ENCODE measurements at regions not wholly inside any gene's neighbourhood (a gene's known extent, or its start where the extent isn't known, plus 50 kb on each side); places are given as distances from the start of the nearest gene placed in this dataset.

DNA sequence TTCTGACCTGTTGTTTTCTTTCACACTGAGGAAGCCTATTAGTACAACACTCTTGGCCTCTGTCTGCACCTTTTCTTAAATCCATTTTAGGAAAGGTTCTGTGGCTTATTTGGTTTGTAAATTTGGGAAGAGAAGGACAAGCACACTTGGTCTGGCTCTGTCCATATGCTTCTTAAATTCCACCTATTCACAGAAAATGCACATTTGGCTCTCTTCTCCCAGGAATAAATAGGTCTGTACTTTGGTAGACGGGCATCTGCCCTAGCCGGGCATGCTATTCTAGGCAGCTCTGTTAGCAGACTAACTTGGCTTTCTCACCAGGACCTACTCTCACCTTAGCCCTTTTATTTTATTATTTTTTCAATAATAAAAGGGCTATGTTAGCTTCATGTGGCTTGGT, 1211.8 kb upstream of the SLC39A10 start (continued):
- no peak for TF ChIP-seq NR3C1 (CRISPR knock-in tag; conservative IDR thresholded peaks at IDR 0.05; ENCODE audit: low read depth)

DNA sequence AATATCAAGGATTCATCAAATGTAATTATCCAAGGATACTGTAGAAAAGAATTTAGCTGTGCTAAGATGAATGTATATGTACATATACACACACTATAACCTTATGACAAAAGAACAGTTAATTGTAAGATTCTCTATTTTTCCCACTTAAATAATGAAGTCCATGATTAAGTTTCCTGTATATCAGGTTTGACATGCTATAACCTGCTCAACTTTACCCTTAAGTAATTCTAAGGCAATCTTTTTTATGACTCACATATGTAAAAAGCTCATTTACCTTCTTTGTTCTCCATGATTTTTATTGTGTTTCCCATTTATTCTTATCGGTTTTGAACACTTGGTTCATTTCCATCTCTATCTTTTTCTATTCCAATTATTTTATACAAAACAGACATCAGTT, 1213.1 kb upstream of the SLC39A10 start:
- no peak for DNase-seq (ENCODE audit: low spot score)
- Mint-ChIP-seq H3K27me3 (ENCODE audit: low read depth) (no peaks in the 10 kb centered on the region), H3K27ac (no peak overlapping the region), H3K36me3 (no peaks in the 10 kb centered on the region), H3K4me1 (no peaks in the 10 kb centered on the region), H3K9me3 (peaks cover 15% of the 10 kb centered on the region), H3K4me3 (no peak overlapping the region)
- no peak for ATAC-seq
- TF ChIP-seq SP1 (CRISPR knock-in tag; conservative IDR thresholded peaks at IDR 0.05) (no peak), SMAD4 (CRISPR knock-in tag; IDR thresholded peaks at IDR 0.05) (no peak), CBFB (CRISPR knock-in tag; IDR thresholded peaks at IDR 0.05; ENCODE audit: low read depth) (no peak), ZNF396 (CRISPR knock-in tag; IDR thresholded peaks at IDR 0.05; ENCODE audit: borderline replicate concordance) (no peak), ZNF121 (CRISPR knock-in tag; IDR thresholded peaks at IDR 0.05) (no peak), JAZF1 (CRISPR knock-in tag; IDR thresholded peaks at IDR 0.05) (no peak), NR1H2 (CRISPR knock-in tag; IDR thresholded peaks at IDR 0.05) (no peak), NFYB (CRISPR knock-in tag; conservative IDR thresholded peaks at IDR 0.05; ENCODE audit: low read depth) (no peak)
- TF ChIP-seq, protein P1, sequence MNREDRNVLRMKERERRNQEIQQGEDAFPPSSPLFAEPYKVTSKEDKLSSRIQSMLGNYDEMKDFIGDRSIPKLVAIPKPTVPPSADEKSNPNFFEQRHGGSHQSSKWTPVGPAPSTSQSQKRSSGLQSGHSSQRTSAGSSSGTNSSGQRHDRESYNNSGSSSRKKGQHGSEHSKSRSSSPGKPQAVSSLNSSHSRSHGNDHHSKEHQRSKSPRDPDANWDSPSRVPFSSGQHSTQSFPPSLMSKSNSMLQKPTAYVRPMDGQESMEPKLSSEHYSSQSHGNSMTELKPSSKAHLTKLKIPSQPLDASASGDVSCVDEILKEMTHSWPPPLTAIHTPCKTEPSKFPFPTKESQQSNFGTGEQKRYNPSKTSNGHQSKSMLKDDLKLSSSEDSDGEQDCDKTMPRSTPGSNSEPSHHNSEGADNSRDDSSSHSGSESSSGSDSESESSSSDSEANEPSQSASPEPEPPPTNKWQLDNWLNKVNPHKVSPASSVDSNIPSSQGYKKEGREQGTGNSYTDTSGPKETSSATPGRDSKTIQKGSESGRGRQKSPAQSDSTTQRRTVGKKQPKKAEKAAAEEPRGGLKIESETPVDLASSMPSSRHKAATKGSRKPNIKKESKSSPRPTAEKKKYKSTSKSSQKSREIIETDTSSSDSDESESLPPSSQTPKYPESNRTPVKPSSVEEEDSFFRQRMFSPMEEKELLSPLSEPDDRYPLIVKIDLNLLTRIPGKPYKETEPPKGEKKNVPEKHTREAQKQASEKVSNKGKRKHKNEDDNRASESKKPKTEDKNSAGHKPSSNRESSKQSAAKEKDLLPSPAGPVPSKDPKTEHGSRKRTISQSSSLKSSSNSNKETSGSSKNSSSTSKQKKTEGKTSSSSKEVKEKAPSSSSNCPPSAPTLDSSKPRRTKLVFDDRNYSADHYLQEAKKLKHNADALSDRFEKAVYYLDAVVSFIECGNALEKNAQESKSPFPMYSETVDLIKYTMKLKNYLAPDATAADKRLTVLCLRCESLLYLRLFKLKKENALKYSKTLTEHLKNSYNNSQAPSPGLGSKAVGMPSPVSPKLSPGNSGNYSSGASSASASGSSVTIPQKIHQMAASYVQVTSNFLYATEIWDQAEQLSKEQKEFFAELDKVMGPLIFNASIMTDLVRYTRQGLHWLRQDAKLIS (CRISPR knock-in tag; IDR thresholded peaks at IDR 0.05; ENCODE audit: borderline replicate concordance): no peak
- TF ChIP-seq, protein P2, sequence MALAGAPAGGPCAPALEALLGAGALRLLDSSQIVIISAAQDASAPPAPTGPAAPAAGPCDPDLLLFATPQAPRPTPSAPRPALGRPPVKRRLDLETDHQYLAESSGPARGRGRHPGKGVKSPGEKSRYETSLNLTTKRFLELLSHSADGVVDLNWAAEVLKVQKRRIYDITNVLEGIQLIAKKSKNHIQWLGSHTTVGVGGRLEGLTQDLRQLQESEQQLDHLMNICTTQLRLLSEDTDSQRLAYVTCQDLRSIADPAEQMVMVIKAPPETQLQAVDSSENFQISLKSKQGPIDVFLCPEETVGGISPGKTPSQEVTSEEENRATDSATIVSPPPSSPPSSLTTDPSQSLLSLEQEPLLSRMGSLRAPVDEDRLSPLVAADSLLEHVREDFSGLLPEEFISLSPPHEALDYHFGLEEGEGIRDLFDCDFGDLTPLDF (CRISPR knock-in tag; IDR thresholded peaks at IDR 0.05): no peak
- CTCF ChIA-PET: no interaction called here
- POLR2A ChIA-PET: no interaction called here

DNA sequence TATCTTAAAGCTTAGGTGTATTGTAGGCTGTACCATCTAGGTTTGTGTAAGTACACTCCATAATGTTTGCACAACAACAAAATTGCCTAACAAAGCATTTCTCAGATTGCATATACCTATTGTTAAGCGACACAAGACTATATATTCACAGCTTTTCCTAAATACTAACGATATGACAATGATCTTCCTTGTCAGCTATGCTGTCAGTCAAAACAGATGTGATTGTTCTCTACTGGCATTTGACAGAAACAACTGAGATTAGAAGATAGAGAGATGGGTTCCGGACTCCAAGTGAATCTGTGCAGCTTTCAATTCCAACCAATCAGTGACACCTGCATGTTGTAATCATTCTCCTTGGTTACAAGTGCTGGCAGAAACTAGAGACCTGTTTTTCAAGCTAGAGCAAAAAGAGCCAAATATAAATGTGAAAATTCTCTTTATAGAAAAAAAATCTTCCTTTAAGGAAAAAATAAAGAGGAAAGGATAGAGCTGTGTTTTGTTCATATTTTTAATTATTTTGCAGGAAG, 1232.3 kb upstream of the SLC39A10 start:
- no peaks in the 10 kb centered on the region for H3K27me3 Mint-ChIP-seq (ENCODE audit: low read depth)
- ATAC-seq: no peak
- H3K36me3 Mint-ChIP-seq: no peaks in the 10 kb centered on the region
- TF ChIP-seq SMAD3 (CRISPR knock-in tag; IDR thresholded peaks at IDR 0.05; ENCODE audit: borderline replicate concordance) (no peak), KAT7 (CRISPR knock-in tag; IDR thresholded peaks at IDR 0.05; ENCODE audit: borderline replicate concordance) (no peak), JAZF1 (CRISPR knock-in tag; IDR thresholded peaks at IDR 0.05) (no peak)
- H3K27ac Mint-ChIP-seq: no peak overlapping the region
- ChIA-PET POLR2A (no interaction called here), CTCF (no interaction called here)
- H3K4me1 Mint-ChIP-seq: no peaks in the 10 kb centered on the region
- no peaks in the 10 kb centered on the region for H3K9me3 Mint-ChIP-seq
- H3K4me3 Mint-ChIP-seq: no peak overlapping the region
- DNase-seq (ENCODE audit: low spot score): no peak

DNA sequence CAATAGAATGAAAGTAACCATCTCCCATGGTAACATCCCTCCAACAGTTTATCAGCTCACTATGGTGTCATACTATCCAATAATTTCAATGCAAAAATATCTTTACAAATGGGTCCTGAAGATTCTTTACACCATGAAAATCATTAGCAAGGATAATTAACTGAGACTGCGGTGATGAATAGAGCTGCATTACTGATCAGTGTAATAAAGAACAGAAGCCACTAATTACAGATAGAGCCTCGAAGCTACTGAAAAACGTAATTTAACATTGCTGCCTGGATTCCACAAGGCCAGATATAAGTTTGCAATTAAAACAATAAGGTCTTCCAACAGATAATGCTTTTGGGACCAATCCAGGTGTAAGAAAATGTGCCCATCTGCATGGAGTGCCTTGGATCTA, 1245.8 kb upstream of the SLC39A10 start:
- Mint-ChIP-seq H3K9me3 (no peaks in the 10 kb centered on the region), H3K27ac (no peak overlapping the region), H3K36me3 (no peaks in the 10 kb centered on the region), H3K4me3 (no peak overlapping the region), H3K4me1 (no peaks in the 10 kb centered on the region), H3K27me3 (ENCODE audit: low read depth) (no peaks in the 10 kb centered on the region)
- DNase-seq (ENCODE audit: low spot score) (no peak), ATAC-seq (no peak)
- ChIA-PET POLR2A (no interaction called here), CTCF (no interaction called here)
- TF ChIP-seq, protein P3, sequence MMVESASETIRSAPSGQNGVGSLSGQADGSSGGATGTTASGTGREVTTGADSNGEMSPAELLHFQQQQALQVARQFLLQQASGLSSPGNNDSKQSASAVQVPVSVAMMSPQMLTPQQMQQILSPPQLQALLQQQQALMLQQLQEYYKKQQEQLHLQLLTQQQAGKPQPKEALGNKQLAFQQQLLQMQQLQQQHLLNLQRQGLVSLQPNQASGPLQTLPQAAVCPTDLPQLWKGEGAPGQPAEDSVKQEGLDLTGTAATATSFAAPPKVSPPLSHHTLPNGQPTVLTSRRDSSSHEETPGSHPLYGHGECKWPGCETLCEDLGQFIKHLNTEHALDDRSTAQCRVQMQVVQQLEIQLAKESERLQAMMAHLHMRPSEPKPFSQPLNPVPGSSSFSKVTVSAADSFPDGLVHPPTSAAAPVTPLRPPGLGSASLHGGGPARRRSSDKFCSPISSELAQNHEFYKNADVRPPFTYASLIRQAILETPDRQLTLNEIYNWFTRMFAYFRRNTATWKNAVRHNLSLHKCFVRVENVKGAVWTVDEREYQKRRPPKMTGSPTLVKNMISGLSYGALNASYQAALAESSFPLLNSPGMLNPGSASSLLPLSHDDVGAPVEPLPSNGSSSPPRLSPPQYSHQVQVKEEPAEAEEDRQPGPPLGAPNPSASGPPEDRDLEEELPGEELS (CRISPR knock-in tag; IDR thresholded peaks at IDR 0.05): no peak
- TF ChIP-seq, protein P4, sequence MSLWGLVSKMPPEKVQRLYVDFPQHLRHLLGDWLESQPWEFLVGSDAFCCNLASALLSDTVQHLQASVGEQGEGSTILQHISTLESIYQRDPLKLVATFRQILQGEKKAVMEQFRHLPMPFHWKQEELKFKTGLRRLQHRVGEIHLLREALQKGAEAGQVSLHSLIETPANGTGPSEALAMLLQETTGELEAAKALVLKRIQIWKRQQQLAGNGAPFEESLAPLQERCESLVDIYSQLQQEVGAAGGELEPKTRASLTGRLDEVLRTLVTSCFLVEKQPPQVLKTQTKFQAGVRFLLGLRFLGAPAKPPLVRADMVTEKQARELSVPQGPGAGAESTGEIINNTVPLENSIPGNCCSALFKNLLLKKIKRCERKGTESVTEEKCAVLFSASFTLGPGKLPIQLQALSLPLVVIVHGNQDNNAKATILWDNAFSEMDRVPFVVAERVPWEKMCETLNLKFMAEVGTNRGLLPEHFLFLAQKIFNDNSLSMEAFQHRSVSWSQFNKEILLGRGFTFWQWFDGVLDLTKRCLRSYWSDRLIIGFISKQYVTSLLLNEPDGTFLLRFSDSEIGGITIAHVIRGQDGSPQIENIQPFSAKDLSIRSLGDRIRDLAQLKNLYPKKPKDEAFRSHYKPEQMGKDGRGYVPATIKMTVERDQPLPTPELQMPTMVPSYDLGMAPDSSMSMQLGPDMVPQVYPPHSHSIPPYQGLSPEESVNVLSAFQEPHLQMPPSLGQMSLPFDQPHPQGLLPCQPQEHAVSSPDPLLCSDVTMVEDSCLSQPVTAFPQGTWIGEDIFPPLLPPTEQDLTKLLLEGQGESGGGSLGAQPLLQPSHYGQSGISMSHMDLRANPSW (CRISPR knock-in tag; conservative IDR thresholded peaks at IDR 0.05; ENCODE audit: low read depth): no peak
- TF ChIP-seq ELF4 (CRISPR knock-in tag; IDR thresholded peaks at IDR 0.05; ENCODE audit: low read depth) (no peak), MYBL2 (CRISPR knock-in tag; IDR thresholded peaks at IDR 0.05) (no peak)
- TF ChIP-seq, protein P5, sequence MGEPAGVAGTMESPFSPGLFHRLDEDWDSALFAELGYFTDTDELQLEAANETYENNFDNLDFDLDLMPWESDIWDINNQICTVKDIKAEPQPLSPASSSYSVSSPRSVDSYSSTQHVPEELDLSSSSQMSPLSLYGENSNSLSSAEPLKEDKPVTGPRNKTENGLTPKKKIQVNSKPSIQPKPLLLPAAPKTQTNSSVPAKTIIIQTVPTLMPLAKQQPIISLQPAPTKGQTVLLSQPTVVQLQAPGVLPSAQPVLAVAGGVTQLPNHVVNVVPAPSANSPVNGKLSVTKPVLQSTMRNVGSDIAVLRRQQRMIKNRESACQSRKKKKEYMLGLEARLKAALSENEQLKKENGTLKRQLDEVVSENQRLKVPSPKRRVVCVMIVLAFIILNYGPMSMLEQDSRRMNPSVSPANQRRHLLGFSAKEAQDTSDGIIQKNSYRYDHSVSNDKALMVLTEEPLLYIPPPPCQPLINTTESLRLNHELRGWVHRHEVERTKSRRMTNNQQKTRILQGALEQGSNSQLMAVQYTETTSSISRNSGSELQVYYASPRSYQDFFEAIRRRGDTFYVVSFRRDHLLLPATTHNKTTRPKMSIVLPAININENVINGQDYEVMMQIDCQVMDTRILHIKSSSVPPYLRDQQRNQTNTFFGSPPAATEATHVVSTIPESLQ (CRISPR knock-in tag; IDR thresholded peaks at IDR 0.05): no peak
- TF ChIP-seq, protein P6, sequence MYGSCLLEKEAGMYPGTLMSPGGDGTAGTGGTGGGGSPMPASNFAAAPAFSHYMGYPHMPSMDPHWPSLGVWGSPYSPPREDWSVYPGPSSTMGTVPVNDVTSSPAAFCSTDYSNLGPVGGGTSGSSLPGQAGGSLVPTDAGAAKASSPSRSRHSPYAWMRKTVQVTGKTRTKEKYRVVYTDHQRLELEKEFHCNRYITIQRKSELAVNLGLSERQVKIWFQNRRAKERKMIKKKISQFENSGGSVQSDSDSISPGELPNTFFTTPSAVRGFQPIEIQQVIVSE (CRISPR knock-in tag; IDR thresholded peaks at IDR 0.05; ENCODE audit: borderline replicate concordance): no peak

Data from WTC11 (cell line).